ENCODE measurements at regions not wholly inside any gene's neighbourhood (a gene's known extent, or its start where the extent isn't known, plus 50 kb on each side); places are given as distances from the start of the nearest gene placed in this dataset.
"Not testable (repeated sequence)": the region's sequence is repeated elsewhere in the genome, so short reads cannot be mapped to it uniquely, and the experiment has no call there.

GRCh38 chr15:20063167-20063566 is 478.4 kb downstream of the GOLGA6L6 start:
- H3K4me3 Mint-ChIP-seq; H3K27ac Mint-ChIP-seq; H3K9me3 Mint-ChIP-seq; DNase-seq; H3K27me3 Mint-ChIP-seq (ENCODE audit: low read depth); H3K36me3 Mint-ChIP-seq (ENCODE audit: insufficient read depth in 2 of 2); ATAC-seq (replicated peaks in 1 of 2); H3K4me1 Mint-ChIP-seq (ENCODE audit: low read depth): not testable (repeated sequence)

GRCh38 chr15:20060838-20061237 is 480.8 kb downstream of the GOLGA6L6 start:
- not testable (repeated sequence) for DNase-seq; H3K4me1 Mint-ChIP-seq (ENCODE audit: low read depth); H3K36me3 Mint-ChIP-seq (ENCODE audit: insufficient read depth in 2 of 2); H3K4me3 Mint-ChIP-seq; H3K27me3 Mint-ChIP-seq (ENCODE audit: low read depth); H3K27ac Mint-ChIP-seq; H3K9me3 Mint-ChIP-seq; ATAC-seq (replicated peaks in 1 of 2)

GRCh38 chr15:20056871-20057270 is 484.7 kb downstream of the GOLGA6L6 start:
- not testable (repeated sequence) for H3K36me3 Mint-ChIP-seq (ENCODE audit: insufficient read depth in 2 of 2); H3K27ac Mint-ChIP-seq; H3K9me3 Mint-ChIP-seq; H3K4me3 Mint-ChIP-seq; H3K4me1 Mint-ChIP-seq (ENCODE audit: low read depth); ATAC-seq (replicated peaks in 1 of 2); H3K27me3 Mint-ChIP-seq (ENCODE audit: low read depth); DNase-seq

- ATAC-seq (replicated peaks in 1 of 2); H3K27ac Mint-ChIP-seq; H3K4me3 Mint-ChIP-seq; DNase-seq; H3K27me3 Mint-ChIP-seq (ENCODE audit: low read depth); H3K4me1 Mint-ChIP-seq (ENCODE audit: low read depth); H3K36me3 Mint-ChIP-seq (ENCODE audit: insufficient read depth in 2 of 2); H3K9me3 Mint-ChIP-seq: not testable (repeated sequence)
Observed at GRCh38 chr15:20055921-20056320, 485.7 kb downstream of the GOLGA6L6 start.

GRCh38 chr15:20048189-20048588 is 493.4 kb downstream of the GOLGA6L6 start:
- not testable (repeated sequence) for H3K27me3 Mint-ChIP-seq (ENCODE audit: low read depth); ATAC-seq (replicated peaks in 1 of 2); H3K4me1 Mint-ChIP-seq (ENCODE audit: low read depth); DNase-seq; H3K9me3 Mint-ChIP-seq; H3K27ac Mint-ChIP-seq; H3K4me3 Mint-ChIP-seq; H3K36me3 Mint-ChIP-seq (ENCODE audit: insufficient read depth in 2 of 2)

GRCh38 chr15:20045165-20045564 is 496.4 kb downstream of the GOLGA6L6 start:
- H3K4me1 Mint-ChIP-seq (ENCODE audit: low read depth); ATAC-seq (replicated peaks in 1 of 2): not testable (repeated sequence)

GRCh38 chr15:20040691-20041090 is 500.9 kb downstream of the GOLGA6L6 start:
- DNase-seq; H3K9me3 Mint-ChIP-seq; H3K4me3 Mint-ChIP-seq; H3K4me1 Mint-ChIP-seq (ENCODE audit: low read depth); H3K27ac Mint-ChIP-seq; ATAC-seq (replicated peaks in 1 of 2); H3K27me3 Mint-ChIP-seq (ENCODE audit: low read depth); H3K36me3 Mint-ChIP-seq (ENCODE audit: insufficient read depth in 2 of 2): not testable (repeated sequence)

More at GRCh38 chr15:20045165-20045564, 496.4 kb downstream of the GOLGA6L6 start:
- not testable (repeated sequence) for DNase-seq; H3K9me3 Mint-ChIP-seq; H3K27ac Mint-ChIP-seq; H3K4me3 Mint-ChIP-seq; H3K27me3 Mint-ChIP-seq (ENCODE audit: low read depth); H3K36me3 Mint-ChIP-seq (ENCODE audit: insufficient read depth in 2 of 2)

- not testable (repeated sequence) for H3K27me3 Mint-ChIP-seq (ENCODE audit: low read depth); DNase-seq; H3K9me3 Mint-ChIP-seq; H3K27ac Mint-ChIP-seq; H3K36me3 Mint-ChIP-seq (ENCODE audit: insufficient read depth in 2 of 2); ATAC-seq (replicated peaks in 1 of 2); H3K4me1 Mint-ChIP-seq (ENCODE audit: low read depth); H3K4me3 Mint-ChIP-seq
Observed at GRCh38 chr15:20025040-20025439, 516.6 kb downstream of the GOLGA6L6 start.

- not testable (repeated sequence) for H3K9me3 Mint-ChIP-seq; H3K36me3 Mint-ChIP-seq (ENCODE audit: insufficient read depth in 2 of 2); H3K4me3 Mint-ChIP-seq; ATAC-seq (replicated peaks in 1 of 2); H3K4me1 Mint-ChIP-seq (ENCODE audit: low read depth); H3K27me3 Mint-ChIP-seq (ENCODE audit: low read depth); DNase-seq; H3K27ac Mint-ChIP-seq
Observed at GRCh38 chr15:20022349-20022748, 519.3 kb downstream of the GOLGA6L6 start.

- not testable (repeated sequence) for DNase-seq; H3K4me1 Mint-ChIP-seq (ENCODE audit: low read depth); H3K9me3 Mint-ChIP-seq; H3K36me3 Mint-ChIP-seq (ENCODE audit: insufficient read depth in 2 of 2); H3K27ac Mint-ChIP-seq; H3K27me3 Mint-ChIP-seq (ENCODE audit: low read depth); H3K4me3 Mint-ChIP-seq
- peak in 1 of 2 donors; percentile 56 for ATAC-seq (replicated peaks in 1 of 2)
Observed at GRCh38 chr15:20021351-20021750, 520.2 kb downstream of the GOLGA6L6 start.

GRCh38 chr15:20020588-20020987 is 521.0 kb downstream of the GOLGA6L6 start:
- H3K27me3 Mint-ChIP-seq (ENCODE audit: low read depth); H3K9me3 Mint-ChIP-seq; DNase-seq; H3K36me3 Mint-ChIP-seq (ENCODE audit: insufficient read depth in 2 of 2); H3K4me1 Mint-ChIP-seq (ENCODE audit: low read depth); ATAC-seq (replicated peaks in 1 of 2); H3K4me3 Mint-ChIP-seq; H3K27ac Mint-ChIP-seq: not testable (repeated sequence)

- H3K9me3 Mint-ChIP-seq; H3K4me3 Mint-ChIP-seq; ATAC-seq (replicated peaks in 1 of 2); H3K27ac Mint-ChIP-seq; H3K27me3 Mint-ChIP-seq (ENCODE audit: low read depth); H3K36me3 Mint-ChIP-seq (ENCODE audit: insufficient read depth in 2 of 2); H3K4me1 Mint-ChIP-seq (ENCODE audit: low read depth); DNase-seq: not testable (repeated sequence)
Observed at GRCh38 chr15:20019758-20020157, 521.8 kb downstream of the GOLGA6L6 start.

- H3K36me3 Mint-ChIP-seq (ENCODE audit: insufficient read depth in 2 of 2); H3K4me3 Mint-ChIP-seq; H3K9me3 Mint-ChIP-seq; H3K27me3 Mint-ChIP-seq (ENCODE audit: low read depth); H3K4me1 Mint-ChIP-seq (ENCODE audit: low read depth); ATAC-seq (replicated peaks in 1 of 2); DNase-seq; H3K27ac Mint-ChIP-seq: not testable (repeated sequence)
Observed at GRCh38 chr15:20017581-20017980, 524.0 kb downstream of the GOLGA6L6 start.

- not testable (repeated sequence) for H3K27me3 Mint-ChIP-seq (ENCODE audit: low read depth); H3K4me3 Mint-ChIP-seq; H3K36me3 Mint-ChIP-seq (ENCODE audit: insufficient read depth in 2 of 2); DNase-seq; H3K27ac Mint-ChIP-seq; H3K9me3 Mint-ChIP-seq; ATAC-seq (replicated peaks in 1 of 2); H3K4me1 Mint-ChIP-seq (ENCODE audit: low read depth)
Observed at GRCh38 chr15:20016941-20017340, 524.7 kb downstream of the GOLGA6L6 start.

Measured in activated T-cell treated with anti-CD3 and anti-CD28 coated beads, Interleukin-2, amount 50 U/mL, for 72 hours (primary cell).